ENCODE measurements at regions not wholly inside any gene's neighbourhood (a gene's known extent, or its start where the extent isn't known, plus 50 kb on each side); places are given as distances from the start of the nearest gene placed in this dataset.

- TF ChIP-seq POLR2A (IDR thresholded peaks at IDR 0.05) (no peak), CTCF (IDR thresholded peaks at IDR 0.05) (no peak), POLR2AphosphoS5 (IDR thresholded peaks at IDR 0.05) (no peak)
Observed at GRCh38 chr18:40630496-40630895, 1324.5 kb upstream of the PIK3C3 start.

All from sigmoid colon (tissue), 4 donors.